KBM-7 (cell line): ENCODE measurements at regions not wholly inside any gene's neighbourhood (a gene's known extent, or its start where the extent isn't known, plus 50 kb on each side); places are given as distances from the start of the nearest gene placed in this dataset.
"Not testable (repeated sequence)": the region's sequence is repeated elsewhere in the genome, so short reads cannot be mapped to it uniquely, and the experiment has no call there.

Source experiments
- DNase-seq: peaks from one replicate; pipeline ENCODE4 v3.0.0-alpha.2; 2015
- in situ Hi-C: fragments of 300-500 bp; cut with MboI; formaldehyde crosslinking; loops from 2 replicates; pipeline ENCODE4 v1.14.3; 2020; ENCODE audit warnings: low sequenced_read_pairs, low pct_unique_long_range_greater_than_20kb, mixed read lengths

DNA sequence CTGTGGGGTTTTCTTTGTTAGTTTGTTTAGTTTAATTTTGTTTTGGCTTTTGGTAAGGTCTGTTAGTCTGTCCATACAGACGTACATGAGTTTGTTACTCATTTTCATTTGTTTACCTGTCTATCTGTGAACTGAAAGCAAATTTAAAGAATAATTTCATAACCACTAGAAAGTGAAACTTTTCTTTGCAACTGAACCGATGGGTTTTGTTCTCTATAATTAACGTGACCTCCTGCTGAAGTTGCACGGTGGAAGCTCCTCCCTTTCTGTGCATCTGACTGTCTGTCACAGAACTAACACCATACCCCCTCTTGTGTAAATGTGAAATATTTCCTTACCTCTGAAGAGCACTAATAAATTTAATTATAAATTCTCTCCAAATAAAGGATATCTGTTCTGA lies 595.5 kb downstream of the GALC start:
- no peak for DNase-seq
- in situ Hi-C loops: no loop called here

DNA sequence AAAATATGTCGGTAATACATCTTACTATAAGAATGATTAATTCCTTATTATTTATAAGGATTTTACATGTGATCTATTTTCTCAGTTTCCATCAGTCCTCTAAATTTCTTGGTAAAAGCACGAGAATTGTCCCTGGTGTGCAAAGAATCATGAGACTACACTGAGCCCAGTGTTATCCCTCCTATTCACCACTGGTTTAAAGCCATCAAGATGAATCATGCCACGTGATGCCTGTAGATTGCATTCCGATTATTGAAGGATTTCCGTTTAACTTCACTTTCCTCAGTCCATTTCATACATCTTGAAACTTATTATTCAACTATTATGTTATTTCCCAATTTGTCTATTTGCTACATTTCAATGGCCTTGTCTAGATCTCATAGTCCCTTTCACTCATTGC lies 601.9 kb downstream of the GALC start:
- in situ Hi-C loops: no loop called here
- no peak for DNase-seq

DNA sequence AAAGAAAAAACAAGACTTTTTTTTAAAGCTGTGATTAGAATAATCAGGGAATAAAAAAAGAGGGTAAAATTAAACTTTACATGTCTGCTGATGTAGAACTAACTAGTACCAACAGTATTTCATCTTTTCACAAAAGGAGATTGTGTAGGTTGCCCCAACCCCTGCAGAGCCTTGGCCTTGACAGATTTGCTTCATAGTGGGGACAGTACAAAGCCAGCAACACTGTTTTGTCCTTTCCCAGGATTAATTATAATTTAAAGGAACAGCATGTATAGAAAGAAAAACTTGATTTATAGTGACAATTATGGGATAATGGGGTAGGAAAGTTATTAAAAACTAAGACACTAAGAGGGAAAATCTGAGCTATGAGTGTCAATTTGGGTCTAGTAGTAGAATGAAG lies 604.0 kb downstream of the GALC start:
- no peak for DNase-seq
- in situ Hi-C loops: no loop called here

DNA sequence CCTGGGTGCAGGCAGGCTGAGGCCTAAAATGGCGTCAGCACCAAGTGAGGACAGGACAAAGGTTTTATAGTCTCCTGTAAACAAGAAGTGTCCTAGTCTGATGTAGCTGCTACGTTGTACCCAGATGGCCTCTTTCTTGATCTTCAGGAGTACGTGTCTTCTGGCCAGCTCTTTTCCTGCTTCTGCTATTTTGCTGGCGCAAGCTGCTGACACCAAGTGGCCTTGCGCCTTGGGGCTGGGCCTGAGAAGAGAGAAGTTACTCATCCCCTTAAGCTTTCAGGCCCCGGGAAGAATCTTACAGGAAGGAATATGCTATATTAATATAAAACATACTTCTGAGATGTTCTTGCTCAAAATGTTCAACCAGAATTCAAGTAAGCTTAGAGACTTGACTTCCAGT lies 605.2 kb downstream of the GALC start:
- no peak for DNase-seq
- in situ Hi-C loops: no loop called here

DNA sequence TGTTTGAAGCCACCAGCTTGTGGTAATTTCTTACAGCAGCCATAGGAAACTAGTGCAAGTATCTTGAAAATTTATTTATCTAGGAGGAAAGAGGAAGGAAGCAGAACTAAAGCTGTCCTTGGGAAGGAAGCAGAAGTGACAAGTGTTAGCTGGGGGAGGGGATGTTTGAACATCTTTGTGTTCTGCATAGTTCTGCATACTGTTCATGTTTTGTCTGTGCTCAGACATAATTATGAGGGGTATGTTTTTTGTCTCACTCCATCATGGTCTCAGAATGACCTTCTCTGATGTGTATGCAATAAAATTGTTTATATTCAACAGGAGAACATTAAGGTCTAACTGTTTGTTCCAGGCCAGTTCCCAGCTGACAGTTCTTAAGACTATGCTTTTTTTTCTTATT lies 606.5 kb downstream of the GALC start:
- peak; percentile 15 for DNase-seq
- in situ Hi-C loops: no loop called here

DNA sequence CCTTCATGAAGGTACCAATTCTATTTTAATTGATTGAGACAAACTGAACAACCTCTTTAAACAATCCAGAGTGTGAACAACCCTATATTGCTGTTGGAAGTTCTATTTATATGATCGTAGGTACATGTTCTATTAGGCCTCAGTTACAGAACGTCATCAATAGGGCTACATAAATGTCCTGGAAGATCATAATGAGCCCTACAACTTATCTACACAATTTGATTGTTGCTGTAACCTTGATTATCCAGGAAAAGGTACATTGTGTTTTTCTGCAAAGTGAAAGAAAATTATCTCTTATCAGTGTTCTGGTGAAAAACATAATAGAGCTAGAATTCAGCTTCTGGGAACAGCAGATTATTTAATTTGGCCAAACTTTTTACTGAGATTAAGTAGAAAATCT lies 612.9 kb downstream of the GALC start:
- DNase-seq: no peak
- in situ Hi-C loops: no loop called here

DNA sequence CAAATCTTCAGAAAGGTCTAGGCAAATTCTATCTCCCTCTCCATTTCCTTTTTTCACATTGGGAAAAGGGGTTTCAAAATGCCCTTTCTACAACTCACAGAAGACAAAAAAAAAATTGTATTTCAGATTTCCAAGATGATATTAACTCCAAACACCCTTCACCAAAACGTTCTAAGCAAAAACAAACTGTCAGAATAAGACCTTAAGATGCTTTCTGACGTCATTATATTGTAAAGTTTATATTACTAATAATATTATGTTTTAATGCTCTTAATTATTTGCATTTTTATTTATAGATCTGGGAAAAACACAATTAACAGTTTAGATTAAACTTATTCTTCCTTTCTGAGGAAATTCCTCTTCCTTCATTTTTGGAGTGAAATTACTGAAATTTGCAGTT lies 624.2 kb downstream of the GALC start:
- no peak for DNase-seq
- in situ Hi-C loops: no loop called here

DNA sequence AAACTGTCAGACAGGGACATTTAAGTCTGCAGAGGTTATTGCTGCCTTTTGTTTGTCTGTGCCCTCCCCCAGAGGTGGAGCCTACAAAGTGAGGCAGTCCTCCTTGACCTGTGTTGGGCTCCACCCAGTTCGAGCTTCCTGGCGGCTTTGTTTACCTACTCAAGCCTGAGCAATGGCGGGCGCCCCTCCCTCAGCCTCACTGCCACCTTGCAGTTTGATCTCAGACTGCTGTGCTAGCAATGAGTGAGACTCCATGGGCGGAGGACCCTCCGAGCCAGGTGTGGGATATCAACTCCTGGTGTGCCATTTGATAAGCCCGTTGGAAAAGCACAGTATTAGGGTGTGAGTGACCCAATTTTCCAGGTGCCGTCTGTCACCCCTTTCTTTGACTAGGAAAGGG lies 632.7 kb downstream of the GALC start:
- DNase-seq, in situ Hi-C loops: not testable (repeated sequence)

DNA sequence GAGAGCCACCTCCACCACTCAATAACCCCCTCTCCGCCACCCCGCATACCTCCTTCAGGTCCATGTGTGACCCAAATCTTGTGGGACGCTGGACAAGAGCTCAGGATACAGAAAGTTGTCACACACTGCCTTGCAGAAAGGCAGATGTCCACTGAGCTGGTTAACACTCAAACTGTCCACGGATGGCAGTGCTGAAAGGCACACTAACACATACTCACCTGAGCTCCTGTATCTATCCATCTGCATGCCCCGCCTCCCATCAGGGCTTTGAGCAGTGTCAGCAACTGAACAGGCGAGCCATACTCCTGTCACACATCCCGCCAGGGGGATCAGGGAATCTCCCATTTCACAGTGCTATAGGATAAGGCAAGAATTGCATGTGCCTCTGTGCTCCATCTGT lies 642.0 kb downstream of the GALC start:
- in situ Hi-C loops: no loop called here
- no peak for DNase-seq

DNA sequence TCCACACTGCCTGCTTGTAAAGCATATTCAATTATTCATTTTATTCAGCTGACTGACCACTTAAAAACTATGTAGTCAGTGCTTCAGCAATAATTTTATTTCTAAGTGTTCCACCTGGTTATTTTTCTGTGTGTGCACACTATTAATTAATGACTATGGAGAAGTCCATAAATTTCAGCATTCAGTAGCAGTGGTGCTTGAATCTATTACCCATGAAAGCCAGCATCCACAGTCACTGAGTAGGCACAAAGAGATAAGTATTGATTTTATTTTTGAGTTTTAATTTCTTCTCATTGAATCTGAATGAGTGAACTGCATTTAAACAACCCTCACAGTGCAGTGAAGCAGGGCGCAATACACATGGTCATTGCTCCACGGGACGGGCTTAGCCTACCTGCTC lies 643.1 kb downstream of the GALC start:
- DNase-seq: no peak
- in situ Hi-C loops: no loop called here

DNA sequence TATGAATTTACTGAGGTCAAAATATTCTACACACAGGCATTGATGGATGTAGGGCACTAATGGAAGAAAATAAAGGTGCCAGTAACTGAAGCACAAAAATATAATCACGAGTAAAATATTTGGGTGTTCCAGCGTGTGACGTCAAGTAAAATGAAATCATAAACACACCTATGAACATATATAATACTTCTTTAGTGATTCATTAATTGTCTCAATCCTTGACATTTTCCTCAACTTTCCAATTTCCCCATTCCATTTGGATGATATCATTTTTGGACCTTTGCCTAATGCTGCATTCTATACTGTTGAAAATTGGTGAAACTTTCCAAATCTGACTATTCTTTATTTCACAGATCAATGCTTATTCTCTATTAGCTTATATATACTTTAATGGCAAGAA lies 649.3 kb downstream of the GALC start:
- in situ Hi-C loops: no loop called here

DNA sequence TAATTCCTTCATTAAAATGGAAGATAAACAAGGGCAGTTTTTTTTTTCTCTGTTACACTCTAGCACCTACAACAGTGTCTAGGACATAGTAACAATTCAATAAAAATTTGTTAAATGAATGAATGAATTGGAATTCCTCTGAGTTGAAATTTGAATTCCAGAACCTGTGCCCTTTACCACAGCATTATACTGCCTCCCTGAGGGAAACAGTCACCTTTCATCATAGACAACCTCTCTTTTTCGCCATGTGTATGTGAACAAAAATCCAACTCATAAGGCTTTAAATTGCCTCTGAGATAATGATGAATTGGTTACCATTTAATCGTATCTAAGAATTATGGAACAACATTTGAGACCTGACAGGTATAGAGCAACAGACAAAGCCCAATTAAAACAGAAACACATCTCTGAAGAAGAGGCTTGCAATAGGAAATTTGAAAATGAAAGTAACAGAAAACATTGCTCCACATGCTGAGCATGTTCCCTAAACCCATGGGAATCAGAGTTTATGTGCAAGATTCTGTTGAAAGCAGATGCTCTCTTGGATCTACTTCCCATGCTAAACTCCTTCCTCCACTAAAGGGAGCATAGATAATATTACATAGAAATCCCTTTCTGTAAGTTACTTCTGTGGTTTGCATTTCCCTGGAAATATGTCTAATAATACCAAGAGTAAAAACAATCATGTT lies 657.8 kb downstream of the GALC start:
- in situ Hi-C loops: no loop called here
- no peak for DNase-seq

More for the DNA sequence above, 649.3 kb downstream of the GALC start:
- DNase-seq: no peak

DNA sequence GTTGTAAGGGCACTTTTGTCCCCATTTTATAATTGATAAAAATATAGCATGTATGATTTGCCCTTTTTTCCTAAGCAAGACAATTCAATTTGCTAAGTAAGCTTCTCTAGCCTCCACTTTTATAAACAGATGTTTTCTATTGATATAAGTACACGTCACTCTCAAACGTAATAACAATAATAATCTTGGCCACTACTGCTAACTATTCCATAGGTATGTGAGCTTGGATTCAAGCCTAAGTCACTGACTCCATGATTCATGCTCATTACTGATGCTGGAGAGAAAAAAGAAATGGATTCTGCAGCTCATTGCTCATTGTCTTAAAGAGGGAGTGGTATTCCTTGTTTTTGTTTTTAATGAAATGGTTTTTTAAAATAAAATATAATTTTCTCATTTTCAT lies 661.0 kb downstream of the GALC start:
- in situ Hi-C loops: no loop called here
- no peak for DNase-seq

DNA sequence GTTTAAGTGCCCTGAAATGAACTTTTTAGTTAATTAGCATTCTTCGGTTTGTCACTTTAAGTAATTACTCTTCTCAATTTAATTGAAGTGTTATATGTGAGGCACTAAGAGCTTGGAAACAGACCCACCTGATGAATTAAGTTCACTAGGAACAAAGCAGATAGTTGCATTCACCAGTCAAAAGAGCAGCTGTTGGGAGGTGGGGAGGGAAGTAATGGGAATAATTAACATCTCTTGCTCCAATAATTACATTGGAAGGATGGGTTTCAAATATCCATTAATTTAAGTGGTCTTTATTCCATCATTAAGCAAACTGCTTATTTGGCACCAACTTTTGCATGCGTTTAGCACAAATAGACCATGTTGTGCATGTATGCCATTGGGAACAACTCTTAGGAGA lies 667.2 kb downstream of the GALC start:
- in situ Hi-C loops: no loop called here
- no peak for DNase-seq

DNA sequence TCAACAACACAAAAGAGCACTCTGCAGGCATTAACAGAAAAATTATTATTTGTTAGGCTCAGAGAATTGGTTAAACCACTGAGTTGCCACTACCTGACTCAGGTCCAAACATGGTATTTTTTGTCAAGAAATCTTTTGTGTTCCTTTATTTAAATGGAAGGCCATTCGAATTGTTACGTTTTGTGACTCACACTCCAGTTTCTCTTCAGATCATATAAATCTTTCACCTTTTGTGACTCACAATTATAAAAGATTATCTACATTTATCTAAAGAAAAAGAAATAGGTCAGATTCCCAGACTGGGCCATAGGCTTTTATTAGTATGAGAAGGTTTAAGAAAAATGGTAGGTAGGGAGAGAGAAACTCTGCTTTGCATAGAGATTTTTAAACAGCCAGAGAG lies 669.8 kb downstream of the GALC start:
- DNase-seq: no peak
- in situ Hi-C loops: no loop called here

DNA sequence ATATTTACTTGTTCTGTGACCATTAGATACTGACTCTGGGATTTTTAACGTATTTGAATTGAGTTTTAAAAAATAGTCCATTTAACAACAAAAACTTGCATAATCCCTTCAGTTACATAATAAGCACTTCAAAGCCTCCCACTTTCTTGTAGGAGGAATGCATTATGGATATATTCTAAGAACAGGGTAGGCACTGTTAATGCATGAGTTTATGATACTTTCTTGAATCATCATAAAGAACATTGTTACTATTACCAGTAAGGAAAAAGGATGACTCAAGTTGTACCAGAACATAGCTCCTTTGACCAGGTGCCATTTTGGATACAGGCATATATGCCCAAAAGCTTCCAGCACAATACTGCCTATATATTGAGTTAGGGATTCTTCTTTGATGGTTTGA lies 671.4 kb downstream of the GALC start:
- in situ Hi-C loops: no loop called here
- no peak for DNase-seq

DNA sequence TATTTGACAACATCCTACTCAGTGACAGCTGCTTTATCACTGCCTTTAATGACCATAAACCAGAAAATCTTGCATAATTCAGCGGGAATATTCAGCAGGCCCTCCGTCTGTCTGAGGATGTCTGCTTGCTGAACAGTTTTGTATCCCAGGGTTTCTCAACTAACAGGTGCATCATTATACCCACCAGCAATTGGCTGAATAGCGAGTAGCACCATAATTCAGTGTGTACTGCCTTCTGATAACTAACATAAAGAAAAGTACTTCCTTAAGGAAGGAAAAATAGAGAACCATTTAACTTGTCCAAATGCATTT lies 680.1 kb downstream of the GALC start:
- in situ Hi-C loops: no loop called here
- DNase-seq: no peak

DNA sequence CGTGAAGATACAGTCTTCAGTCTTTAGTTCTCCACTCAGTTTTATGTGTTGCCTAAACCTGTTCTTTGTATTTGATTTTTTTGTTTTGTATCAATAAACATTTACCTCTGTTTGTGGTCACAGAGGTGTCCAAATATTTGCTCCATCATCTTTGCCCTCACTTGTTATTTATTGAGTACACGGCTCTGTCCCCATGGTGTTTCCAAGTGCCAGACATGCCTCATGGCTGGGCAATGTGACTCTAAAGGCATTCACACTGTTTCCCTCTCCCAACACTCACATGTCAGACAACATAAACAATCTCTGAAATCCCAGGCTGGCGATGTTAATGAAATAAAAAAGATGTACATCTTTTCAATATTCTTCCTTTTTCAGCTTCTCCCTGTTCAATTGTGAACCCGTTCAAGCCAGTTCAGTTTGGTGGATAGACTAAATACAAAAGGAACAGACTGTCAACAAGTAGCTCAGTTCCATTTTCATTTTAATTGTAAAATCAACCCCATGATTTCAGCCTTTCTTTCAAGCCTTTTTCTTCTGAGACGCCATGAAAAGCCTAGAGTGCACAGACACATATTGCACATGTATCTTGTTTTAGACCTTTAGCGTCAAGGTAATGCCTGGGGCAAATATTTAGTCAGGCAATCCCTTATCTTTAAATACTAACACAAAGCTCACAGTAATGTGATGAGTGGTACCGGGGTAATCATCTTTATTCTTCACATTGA lies 680.7 kb downstream of the GALC start:
- in situ Hi-C loops: no loop called here
- no peak for DNase-seq

DNA sequence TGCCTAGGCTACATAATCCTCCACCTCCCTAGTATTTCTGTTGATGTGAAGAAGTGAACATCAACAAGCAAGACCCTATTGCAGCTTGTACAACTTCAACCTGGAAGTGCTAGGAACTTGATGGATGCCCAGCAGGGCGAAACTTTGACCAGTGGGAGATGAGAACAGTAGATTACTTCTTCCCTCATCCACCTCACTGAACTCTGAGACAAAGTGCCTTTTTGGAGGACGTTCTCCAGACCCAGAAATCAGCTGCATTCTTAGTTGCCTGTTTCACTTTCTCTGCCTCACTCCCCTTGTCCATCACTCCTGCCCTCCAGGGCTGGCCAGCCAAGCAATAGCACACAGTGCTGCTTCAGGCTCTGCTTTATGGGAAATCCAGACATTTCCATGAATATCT lies 683.4 kb downstream of the GALC start:
- DNase-seq: no peak
- in situ Hi-C loops: no loop called here

DNA sequence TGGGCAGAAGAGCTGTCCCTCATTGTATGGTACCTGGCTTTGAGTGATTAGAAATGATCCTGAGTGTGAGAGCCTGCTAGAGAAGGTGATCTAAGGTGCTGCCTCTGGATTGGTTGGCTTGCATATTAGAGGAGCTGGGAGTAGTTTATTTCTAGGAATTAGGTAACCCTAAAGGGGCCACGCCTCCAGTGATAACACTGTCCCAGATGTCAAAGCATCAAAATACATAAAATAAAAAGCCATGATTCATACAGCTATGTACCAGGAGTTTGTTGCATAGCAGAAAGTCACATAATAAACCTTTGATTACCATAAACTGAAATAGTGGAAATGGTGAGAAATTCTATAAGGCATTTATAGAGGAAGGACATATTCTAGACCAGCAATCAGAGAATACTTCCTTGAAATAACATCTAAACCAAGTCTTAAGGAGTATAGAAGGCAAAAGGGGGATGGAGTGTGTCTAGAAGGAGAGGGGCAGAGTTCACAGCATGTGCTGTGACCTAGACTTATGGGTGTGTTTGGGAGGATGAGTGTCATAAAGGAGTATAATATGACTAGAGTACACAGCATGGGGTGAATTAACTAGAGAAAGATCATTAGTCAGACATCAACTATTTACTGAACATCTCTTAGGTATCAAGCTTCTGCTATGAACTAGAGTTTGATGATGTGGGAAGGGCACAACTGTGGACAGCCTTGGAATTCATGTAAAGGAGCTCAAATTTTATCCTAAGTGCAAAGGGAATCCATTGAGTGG lies 686.4 kb downstream of the GALC start:
- DNase-seq: no peak
- in situ Hi-C loops: no loop called here

DNA sequence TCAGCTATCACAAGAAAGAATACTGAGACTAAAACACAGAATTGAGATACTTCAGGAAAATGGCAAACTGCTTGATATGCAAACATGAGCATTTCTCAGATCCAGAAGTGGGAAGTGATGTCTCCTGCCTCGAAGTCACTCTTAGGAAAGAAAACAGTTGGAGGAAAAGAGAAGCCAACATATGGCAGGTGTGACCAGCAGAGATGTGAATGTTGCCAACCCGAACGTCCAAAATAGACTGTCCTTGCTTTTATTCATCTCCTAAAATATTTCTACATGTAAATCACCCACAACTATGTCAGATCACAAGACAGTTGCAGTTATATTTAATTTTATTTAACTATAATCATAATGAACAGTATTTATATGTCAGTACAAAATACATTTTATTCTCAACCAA lies 687.6 kb downstream of the GALC start:
- DNase-seq: no peak
- in situ Hi-C loops: no loop called here
